ENCODE measurements at regions not wholly inside any gene's neighbourhood (a gene's known extent, or its start where the extent isn't known, plus 50 kb on each side); places are given as distances from the start of the nearest gene placed in this dataset.

GRCh38 chr4:85402371-85402770 is 72.6 kb upstream of the ARHGAP24 start:
- TF ChIP-seq MAX (IDR thresholded peaks at IDR 0.05; ENCODE audit: low read depth, low read length) (no peak), CTCF (IDR thresholded peaks at IDR 0.05; ENCODE audit: low read depth, low read length) (no peak)
- no peak for DNase-seq (ENCODE audit: low read depth)
- H3K4me3 ChIP-seq (ENCODE audit: low read depth, low read length), result no peak overlapping the region

DNA sequence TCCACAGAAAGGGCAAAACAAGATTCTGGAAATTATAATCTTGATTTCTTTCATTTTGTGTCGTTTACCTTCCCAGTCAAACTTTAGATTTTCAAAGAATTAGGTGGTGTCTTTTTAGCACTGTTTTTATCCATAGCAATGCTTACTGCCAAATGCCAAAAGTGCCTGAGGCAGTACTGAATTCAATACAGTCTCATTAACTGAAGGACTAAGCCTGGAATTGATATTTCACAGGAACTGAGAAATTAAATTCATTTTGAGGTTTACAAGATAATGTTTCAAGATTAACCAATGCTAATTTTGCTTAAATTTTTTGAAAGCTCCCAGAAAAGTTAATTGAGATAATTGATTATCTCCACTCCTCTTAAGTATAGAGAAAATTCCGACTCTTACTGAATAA is 68.8 kb upstream of the ARHGAP24 start:
- DNase-seq (ENCODE audit: low read depth), result no peak

DNA sequence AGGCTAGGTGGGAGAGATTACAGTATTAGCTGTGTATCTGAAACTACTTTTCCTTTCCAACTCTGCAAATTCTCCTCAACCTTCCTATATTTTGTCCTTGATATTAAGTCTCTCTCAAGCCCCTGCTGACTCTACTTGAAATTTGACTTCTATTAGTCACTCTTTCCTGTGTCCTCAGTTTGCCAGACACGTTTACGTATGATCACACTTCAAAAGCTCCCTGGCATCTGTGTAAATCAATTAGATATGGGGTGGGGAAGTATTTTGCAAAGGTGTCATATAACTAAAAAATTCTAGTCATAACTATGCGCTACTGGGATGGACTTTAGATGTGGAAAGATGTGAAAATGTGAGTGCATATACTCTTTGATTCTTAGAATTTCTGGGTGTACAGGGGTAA is 67.4 kb upstream of the ARHGAP24 start:
- H3K4me3 ChIP-seq (ENCODE audit: low read depth, low read length), result no peak overlapping the region

More for the DNA sequence above, 68.8 kb upstream of the ARHGAP24 start:
- TF ChIP-seq MYC (IDR thresholded peaks at IDR 0.05; ENCODE audit: low read depth, low read length) (no peak), CTCF (IDR thresholded peaks at IDR 0.05; ENCODE audit: low read depth, low read length) (no peak), POLR2A (IDR thresholded peaks at IDR 0.05; ENCODE audit: extremely low read depth, insufficient read length) (no peak), MAX (IDR thresholded peaks at IDR 0.05; ENCODE audit: low read depth, low read length) (no peak)
- no peak overlapping the region for H3K4me3 ChIP-seq (ENCODE audit: low read depth, low read length)

GRCh38 chr4:85408301-85408700 is 66.6 kb upstream of the ARHGAP24 start:
- H3K4me3 ChIP-seq (ENCODE audit: low read depth, low read length), result no peak overlapping the region
- TF ChIP-seq POLR2A (IDR thresholded peaks at IDR 0.05; ENCODE audit: extremely low read depth, insufficient read length) (no peak), MYC (IDR thresholded peaks at IDR 0.05; ENCODE audit: low read depth, low read length) (no peak), MAX (IDR thresholded peaks at IDR 0.05; ENCODE audit: low read depth, low read length) (no peak), CTCF (IDR thresholded peaks at IDR 0.05; ENCODE audit: low read depth, low read length) (no peak)

More for the DNA sequence above, 67.4 kb upstream of the ARHGAP24 start:
- no peak for TF ChIP-seq MAX (IDR thresholded peaks at IDR 0.05; ENCODE audit: low read depth, low read length)
- TF ChIP-seq CTCF (IDR thresholded peaks at IDR 0.05; ENCODE audit: low read depth, low read length), result no peak
- no peak for TF ChIP-seq MYC (IDR thresholded peaks at IDR 0.05; ENCODE audit: low read depth, low read length)
- no peak for TF ChIP-seq POLR2A (IDR thresholded peaks at IDR 0.05; ENCODE audit: extremely low read depth, insufficient read length)
- DNase-seq (ENCODE audit: low read depth), result no peak

DNA sequence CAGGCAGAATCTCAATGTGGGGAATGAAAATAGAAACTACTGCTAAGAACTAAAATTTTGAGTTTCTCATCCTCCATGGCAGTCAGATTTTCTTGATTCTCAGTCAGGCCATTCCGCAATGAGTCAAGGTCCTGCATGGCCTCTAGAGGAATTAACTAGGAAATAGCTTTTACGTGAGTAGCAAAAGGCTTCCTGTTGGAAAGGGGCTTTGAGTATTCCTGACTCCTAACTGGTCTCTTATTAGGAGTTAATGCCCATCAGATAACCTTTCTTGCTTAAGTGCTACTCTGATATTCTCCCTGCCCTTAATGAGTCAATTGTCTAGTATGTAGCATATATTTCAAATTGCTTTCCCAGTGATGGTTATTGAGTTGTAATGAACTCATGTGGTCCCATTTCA is 65.7 kb upstream of the ARHGAP24 start:
- TF ChIP-seq MYC (IDR thresholded peaks at IDR 0.05; ENCODE audit: low read depth, low read length) (no peak), POLR2A (IDR thresholded peaks at IDR 0.05; ENCODE audit: extremely low read depth, insufficient read length) (no peak), MAX (IDR thresholded peaks at IDR 0.05; ENCODE audit: low read depth, low read length) (no peak)
- DNase-seq (ENCODE audit: low read depth), result no peak

More at GRCh38 chr4:85408301-85408700, 66.6 kb upstream of the ARHGAP24 start:
- no peak for DNase-seq (ENCODE audit: low read depth)

DNA sequence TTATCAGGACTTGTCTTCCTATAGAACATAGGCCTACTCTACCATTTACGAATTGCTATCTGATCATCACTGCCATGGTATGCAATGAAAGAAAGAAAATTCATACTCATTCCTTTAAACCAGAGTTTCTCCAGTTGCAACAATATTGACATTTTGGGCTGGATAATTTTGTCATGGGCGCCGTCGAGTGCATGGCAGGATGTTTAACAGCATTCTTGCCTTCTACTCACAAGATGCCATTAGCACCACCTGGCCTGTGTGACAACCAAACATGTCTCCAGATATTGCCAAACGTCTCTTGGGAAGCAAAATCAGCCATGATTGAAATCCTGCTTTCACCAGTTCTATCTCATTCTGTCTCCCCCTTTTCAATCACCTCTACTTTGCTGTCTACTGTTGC is 63.6 kb upstream of the ARHGAP24 start:
- H3K4me3 ChIP-seq (ENCODE audit: low read depth, low read length), result no peak overlapping the region
- TF ChIP-seq MYC (IDR thresholded peaks at IDR 0.05; ENCODE audit: low read depth, low read length) (no peak), MAX (IDR thresholded peaks at IDR 0.05; ENCODE audit: low read depth, low read length) (no peak), POLR2A (IDR thresholded peaks at IDR 0.05; ENCODE audit: extremely low read depth, insufficient read length) (no peak), CTCF (IDR thresholded peaks at IDR 0.05; ENCODE audit: low read depth, low read length) (no peak)
- no peak for DNase-seq (ENCODE audit: low read depth)

More for the DNA sequence above, 65.7 kb upstream of the ARHGAP24 start:
- H3K4me3 ChIP-seq (ENCODE audit: low read depth, low read length), result no peak overlapping the region
